Activated B cell treated with CpG ODN at 0.5 μM for 24 hours (primary cell): ENCODE measurements at regions not wholly inside any gene's neighbourhood (a gene's known extent, or its start where the extent isn't known, plus 50 kb on each side); places are given as distances from the start of the nearest gene placed in this dataset.

Experiments used
- ATAC-seq: fragments of 200-7000 bp; cut with Tn5 transposase; one replicate; pipeline ENCODE4 v1.10.0; 2021; ENCODE audit warnings: low read depth, mild to moderate bottlenecking, moderate library complexity
- CTCF ChIA-PET: fragments of 350-600 bp; sonication (Branson Sonifier 250); formaldehyde crosslinking; loops from one replicate; lab custom pipeline; 2021; ENCODE audit warnings: antibody characterized with exemption; lab: Charles Lee
- POLR2A ChIA-PET: fragments of 350-600 bp; sonication (Branson Sonifier 250); formaldehyde crosslinking; loops from one replicate; lab custom pipeline; 2021; ENCODE audit warnings: antibody characterized with exemption; lab: Charles Lee
- DNase-seq: peaks from one replicate; pipeline ENCODE4 v3.0.0; 2022
- H3K27ac Mint-ChIP-seq: one replicate; pipeline ENCODE4 v1.8.0; 2020; ENCODE audit warnings: mixed read lengths
- H3K27me3 Mint-ChIP-seq: one replicate; pipeline ENCODE4 v1.8.0; 2021; ENCODE audit warnings: mixed read lengths
- H3K36me3 Mint-ChIP-seq: one replicate; pipeline ENCODE4 v1.8.0; 2021; ENCODE audit warnings: low read depth, mixed read lengths
- H3K4me1 Mint-ChIP-seq: one replicate; pipeline ENCODE4 v1.8.0; 2021; ENCODE audit warnings: mixed read lengths
- H3K4me3 Mint-ChIP-seq: one replicate; pipeline ENCODE4 v1.8.0; 2020; ENCODE audit warnings: mild to moderate bottlenecking, mixed read lengths
- H3K9me3 Mint-ChIP-seq: one replicate; pipeline ENCODE4 v1.8.0; 2020; ENCODE audit warnings: mixed read lengths
- CTCF ChIP-seq: fragments of 200-600 bp; IDR thresholded peaks from one replicate; pipeline ENCODE4 v1.8.0; 2022; ENCODE audit warnings: antibody characterized with exemption, mild to moderate bottlenecking
- intact Hi-C: fragments of 100-400 bp; cut with micrococcal nuclease; formaldehyde crosslinking; loops from one replicate; pipeline ENCODE4 v1.15.1; 2024

GRCh38 chr2:164008752-164009151 is 272.9 kb upstream of the FIGN start:
- H3K4me1 Mint-ChIP-seq = no peaks in the 10 kb centered on the region
- CTCF ChIA-PET = no interaction called here
- POLR2A ChIA-PET = no interaction called here
- no peak overlapping the region for H3K4me3 Mint-ChIP-seq
- H3K27me3 Mint-ChIP-seq = no peaks in the 10 kb centered on the region
- ATAC-seq (no peak), DNase-seq (no peak)
- H3K27ac Mint-ChIP-seq = no peak overlapping the region
- intact Hi-C loops = no loop called here
- no peaks in the 10 kb centered on the region for H3K9me3 Mint-ChIP-seq
- no peaks in the 10 kb centered on the region for H3K36me3 Mint-ChIP-seq
- no peak for TF ChIP-seq CTCF

GRCh38 chr2:164006704-164007103 is 270.9 kb upstream of the FIGN start:
- ATAC-seq (no peak), DNase-seq (no peak)
- Mint-ChIP-seq H3K4me1 (no peaks in the 10 kb centered on the region), H3K9me3 (no peaks in the 10 kb centered on the region), H3K4me3 (no peak overlapping the region), H3K36me3 (no peaks in the 10 kb centered on the region), H3K27me3 (no peaks in the 10 kb centered on the region), H3K27ac (no peak overlapping the region)
- no peak for TF ChIP-seq CTCF
- ChIA-PET CTCF (no interaction called here), POLR2A (no interaction called here)
- intact Hi-C loops = no loop called here

GRCh38 chr2:164000176-164000575 is 264.4 kb upstream of the FIGN start:
- Mint-ChIP-seq H3K27me3 (no peaks in the 10 kb centered on the region), H3K27ac (no peak overlapping the region), H3K4me3 (no peak overlapping the region), H3K4me1 (no peaks in the 10 kb centered on the region), H3K36me3 (no peaks in the 10 kb centered on the region), H3K9me3 (no peaks in the 10 kb centered on the region)
- ATAC-seq = no peak
- ChIA-PET POLR2A (no interaction called here), CTCF (no interaction called here)
- DNase-seq = no peak
- intact Hi-C loops = no loop called here
- TF ChIP-seq CTCF = no peak

GRCh38 chr2:163997466-163997865 is 261.7 kb upstream of the FIGN start:
- intact Hi-C loops = no loop called here
- no peaks in the 10 kb centered on the region for H3K27me3 Mint-ChIP-seq
- no peak for DNase-seq
- no peaks in the 10 kb centered on the region for H3K9me3 Mint-ChIP-seq
- no peak for ATAC-seq
- H3K4me1 Mint-ChIP-seq = no peaks in the 10 kb centered on the region
- no peak overlapping the region for H3K4me3 Mint-ChIP-seq
- ChIA-PET CTCF (no interaction called here), POLR2A (no interaction called here)
- no peaks in the 10 kb centered on the region for H3K36me3 Mint-ChIP-seq
- TF ChIP-seq CTCF = no peak
- no peak overlapping the region for H3K27ac Mint-ChIP-seq

GRCh38 chr2:163990541-163990940 is 254.7 kb upstream of the FIGN start:
- ATAC-seq = no peak
- DNase-seq = no peak
- ChIA-PET CTCF (no interaction called here), POLR2A (no interaction called here)
- H3K4me1 Mint-ChIP-seq = no peaks in the 10 kb centered on the region
- H3K4me3 Mint-ChIP-seq = no peak overlapping the region
- intact Hi-C loops = no loop called here
- no peaks in the 10 kb centered on the region for H3K27me3 Mint-ChIP-seq
- H3K36me3 Mint-ChIP-seq = no peaks in the 10 kb centered on the region
- TF ChIP-seq CTCF = no peak
- no peaks in the 10 kb centered on the region for H3K9me3 Mint-ChIP-seq
- H3K27ac Mint-ChIP-seq = no peak overlapping the region
